NOMO-1 (cell line): ENCODE measurements at regions not wholly inside any gene's neighbourhood (a gene's known extent, or its start where the extent isn't known, plus 50 kb on each side); places are given as distances from the start of the nearest gene placed in this dataset.

Experiments used
- DNase-seq, 2 experiments: peaks; one replicate each; lab custom pipeline; 2025; ENCODE audit not compliant: unreplicated experiment in 2 of 2; lab: John Stamatoyannopoulos, UW

- DNase-seq, result peak in 1 of 2 experiments; percentile 29
Observed at GRCh38 chr1:23639460-23640095, 52.0 kb upstream of the RPL11 start.

GRCh38 chr1:23638786-23639241 lies 52.8 kb upstream of the RPL11 start:
- DNase-seq, result no peak

GRCh38 chr1:23638188-23638619 lies 53.4 kb upstream of the RPL11 start:
- DNase-seq, result no peak

- DNase-seq, result no peak
Observed at GRCh38 chr1:23636009-23636408, 55.6 kb upstream of the RPL11 start.

- peak; percentile 7 to 63 for DNase-seq
Observed at GRCh38 chr1:23634840-23635651, 56.6 kb upstream of the RPL11 start.

- DNase-seq, result no peak
Observed at GRCh38 chr1:23634518-23634839, 57.1 kb upstream of the RPL11 start.

GRCh38 chr1:23632479-23633160 lies 59.0 kb upstream of the RPL11 start:
- no peak for DNase-seq

- DNase-seq, result no peak
Observed at GRCh38 chr1:23629708-23630290, 61.8 kb upstream of the RPL11 start.

- DNase-seq, result no peak
Observed at GRCh38 chr1:23628951-23629387, 62.6 kb upstream of the RPL11 start.

- DNase-seq, result no peak
Observed at GRCh38 chr1:23627069-23627735, 64.4 kb upstream of the RPL11 start.

GRCh38 chr1:23625929-23626535 lies 65.6 kb upstream of the RPL11 start:
- no peak for DNase-seq

GRCh38 chr1:23625459-23625858 lies 66.1 kb upstream of the RPL11 start:
- no peak for DNase-seq

- DNase-seq, result no peak
Observed at GRCh38 chr1:23624440-23624839, 65.1 kb upstream of the ID3 start.

GRCh38 chr1:23622284-23622683 lies 63.0 kb upstream of the ID3 start:
- DNase-seq, result no peak

GRCh38 chr1:23620605-23621004 lies 61.3 kb upstream of the ID3 start:
- DNase-seq, result no peak

GRCh38 chr1:23619299-23620188 lies 60.2 kb upstream of the ID3 start:
- DNase-seq, result peak in 1 of 2 experiments; percentile 14

GRCh38 chr1:23618586-23619083 lies 59.3 kb upstream of the ID3 start:
- DNase-seq, result no peak

- no peak for DNase-seq
Observed at GRCh38 chr1:23617084-23617521, 57.8 kb upstream of the ID3 start.

- no peak for DNase-seq
Observed at GRCh38 chr1:23616292-23616824, 57.1 kb upstream of the ID3 start.
